Fibroblast of pulmonary artery (primary cell): ENCODE measurements at regions not wholly inside any gene's neighbourhood (a gene's known extent, or its start where the extent isn't known, plus 50 kb on each side); places are given as distances from the start of the nearest gene placed in this dataset.
A peak's percentile ranks its signal among the peaks of the same experiment; 100 is the strongest.

Source experiments
- DNase-seq: peaks from one replicate; pipeline ENCODE4 v3.0.0-alpha.2; 2010; ENCODE audit warnings: low read depth
- H3K4me3 ChIP-seq: replicated peaks from 2 replicates; pipeline ENCODE4 v1.5.1; 2011; ENCODE audit warnings: low read depth, mild to moderate bottlenecking, control low read depth, low read length, moderate library complexity
- CTCF ChIP-seq: IDR thresholded peaks from 2 replicates; pipeline ENCODE4 v1.5.1; 2011; ENCODE audit warnings: mild to moderate bottlenecking, control low read depth, low read length, inconsistent platforms; ENCODE audit errors: missing control alignments

GRCh38 chr1:218683242-218683641, 338.1 kb downstream of the TGFB2 start:
- DNase-seq, result no peak
- no peak overlapping the region for H3K4me3 ChIP-seq
- no peak for TF ChIP-seq CTCF

- TF ChIP-seq CTCF, result no peak
- no peak overlapping the region for H3K4me3 ChIP-seq
- DNase-seq, result peak; percentile 85
Observed at GRCh38 chr1:218686258-218686657, 341.1 kb downstream of the TGFB2 start.

DNA sequence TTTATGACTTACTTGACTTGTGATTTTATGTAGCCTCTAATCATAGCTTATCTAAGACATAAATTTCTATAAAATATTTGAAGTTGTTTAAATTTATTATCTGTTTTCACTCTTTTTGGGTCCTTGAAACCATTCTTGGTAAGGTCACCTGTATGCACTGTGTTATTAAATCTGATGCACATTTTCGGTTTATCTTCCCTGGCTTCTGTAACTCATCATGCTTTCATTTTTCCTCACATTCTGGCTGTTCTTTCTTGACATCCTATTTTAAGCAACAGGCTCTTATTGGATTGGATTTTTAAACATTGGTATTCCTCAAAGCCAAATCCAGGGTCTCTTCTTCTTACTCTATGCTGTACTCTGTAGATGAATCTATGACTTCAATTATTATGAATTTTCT, 341.6 kb downstream of the TGFB2 start:
- no peak for DNase-seq
- no peak overlapping the region for H3K4me3 ChIP-seq
- TF ChIP-seq CTCF, result no peak

DNA sequence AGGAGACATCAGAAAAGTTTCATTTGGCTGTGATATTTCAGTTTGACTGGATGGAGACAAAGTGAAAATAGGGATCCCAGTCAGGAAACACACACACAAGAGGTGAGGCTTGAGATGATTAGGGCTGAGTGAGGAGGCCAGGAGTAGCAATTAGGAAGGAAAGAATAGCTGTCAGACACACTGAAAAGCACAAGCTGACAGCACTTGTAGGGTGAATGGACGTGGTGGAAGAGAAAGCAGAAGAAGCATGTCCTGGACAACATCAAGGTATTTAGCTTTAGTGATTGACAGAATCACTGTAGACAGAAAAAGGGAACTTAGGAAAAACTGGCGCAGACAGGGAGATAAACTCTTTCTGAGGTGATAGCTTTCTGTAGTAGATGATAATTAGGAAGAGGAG, 347.7 kb downstream of the TGFB2 start:
- DNase-seq, result no peak
- H3K4me3 ChIP-seq, result no peak overlapping the region
- no peak for TF ChIP-seq CTCF

DNA sequence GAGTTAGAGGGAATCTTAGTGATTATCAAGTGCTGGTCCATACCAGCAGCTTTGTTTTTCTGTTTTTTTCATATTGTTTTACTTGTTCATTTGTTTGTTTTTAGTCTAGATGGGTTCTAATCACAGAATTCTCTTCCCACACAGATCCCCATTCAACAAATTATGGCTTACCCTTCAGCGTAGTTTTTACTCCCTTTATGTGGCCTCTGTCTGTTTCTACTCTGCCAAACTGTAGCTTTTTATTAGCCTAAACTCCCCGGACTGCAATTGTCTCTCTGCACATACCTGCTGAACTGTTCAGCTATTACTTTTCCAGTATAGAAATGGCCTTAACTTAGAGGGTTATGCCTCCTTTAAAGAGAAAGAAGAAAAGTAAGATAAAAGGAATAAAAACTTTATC, 348.5 kb downstream of the TGFB2 start:
- no peak for DNase-seq
- TF ChIP-seq CTCF, result no peak
- H3K4me3 ChIP-seq, result no peak overlapping the region

- no peak for DNase-seq
Observed at GRCh38 chr1:218694085-218694484, 348.9 kb downstream of the TGFB2 start.

More at GRCh38 chr1:218694085-218694484, 348.9 kb downstream of the TGFB2 start:
- no peak overlapping the region for H3K4me3 ChIP-seq
- no peak for TF ChIP-seq CTCF
